ENCODE measurements at regions not wholly inside any gene's neighbourhood (a gene's known extent, or its start where the extent isn't known, plus 50 kb on each side); places are given as distances from the start of the nearest gene placed in this dataset.

GRCh38 chr4:131978120-131978519, 1171.0 kb upstream of the PCDH10 start:
- no peak for TF ChIP-seq POLR2A (IDR thresholded peaks at IDR 0.05)
- TF ChIP-seq POLR2AphosphoS5 (IDR thresholded peaks at IDR 0.05), result no peak
- no peak for TF ChIP-seq CTCF (IDR thresholded peaks at IDR 0.05)
- H3K27me3 ChIP-seq, result no peaks in the 10 kb centered on the region
- no peaks in the 10 kb centered on the region for H3K36me3 ChIP-seq
- in situ Hi-C loops (cut with MboI; ENCODE audit: low pct_ligation_motif_present in 1 of 4, low pct_unique_long_range_greater_than_20kb in 1 of 4, low sequenced_read_pairs in 3 of 4) (no loop called here), intact Hi-C loops (cut with DNase I; ENCODE audit: low total_unique reads) (no loop called here)
- no peak overlapping the region for H3K4me3 ChIP-seq
- H3K4me1 ChIP-seq, result no peaks in the 10 kb centered on the region
- no peak overlapping the region for H3K27ac ChIP-seq
- peaks cover 4 to 9% of the 10 kb centered on the region in 2 donors for H3K9me3 ChIP-seq
- no peak for DNase-seq
- WGBS, 2 donors (ENCODE audit: low coverage in 1 of 2), result 92% methylated on average over 18 of the region's 18 CpGs; no CpG with 5 or more reads in 1 of the 2 donors

GRCh38 chr4:131989576-131989975, 1159.5 kb upstream of the PCDH10 start:
- Histone ChIP-seq H3K36me3 (no peaks in the 10 kb centered on the region), H3K4me1 (no peaks in the 10 kb centered on the region), H3K27ac (no peak overlapping the region), H3K9me3 (no peaks in the 10 kb centered on the region), H3K27me3 (no peaks in the 10 kb centered on the region), H3K4me3 (no peak overlapping the region)
- DNase-seq, result no peak
- intact Hi-C loops (cut with DNase I; ENCODE audit: low total_unique reads) (no loop called here), in situ Hi-C loops (cut with MboI; ENCODE audit: low pct_ligation_motif_present in 1 of 4, low pct_unique_long_range_greater_than_20kb in 1 of 4, low sequenced_read_pairs in 3 of 4) (no loop called here)
- WGBS, 2 donors (ENCODE audit: low coverage in 1 of 2), result 44 to 47% methylated on average over 3 to 4 of the region's 4 CpGs
- TF ChIP-seq CTCF (IDR thresholded peaks at IDR 0.05) (no peak), EP300 (IDR thresholded peaks at IDR 0.05; ENCODE audit: low read depth) (no peak), POLR2AphosphoS5 (IDR thresholded peaks at IDR 0.05) (no peak), POLR2A (IDR thresholded peaks at IDR 0.05) (no peak)

GRCh38 chr4:132001542-132001941, 1147.6 kb upstream of the PCDH10 start:
- no peak overlapping the region for H3K4me3 ChIP-seq
- no peaks in the 10 kb centered on the region for H3K36me3 ChIP-seq
- no peak for DNase-seq
- TF ChIP-seq POLR2AphosphoS5 (IDR thresholded peaks at IDR 0.05) (no peak), CTCF (IDR thresholded peaks at IDR 0.05) (no peak), EP300 (IDR thresholded peaks at IDR 0.05; ENCODE audit: low read depth) (no peak), POLR2A (IDR thresholded peaks at IDR 0.05) (no peak)
- 64 to 73% methylated on average over 4 of the region's 4 CpGs for WGBS, 2 donors (ENCODE audit: low coverage in 1 of 2)
- H3K27ac ChIP-seq, result no peak overlapping the region
- in situ Hi-C loops (cut with MboI; ENCODE audit: low pct_ligation_motif_present in 1 of 4, low pct_unique_long_range_greater_than_20kb in 1 of 4, low sequenced_read_pairs in 3 of 4) (no loop called here), intact Hi-C loops (cut with DNase I; ENCODE audit: low total_unique reads) (no loop called here)
- H3K9me3 ChIP-seq, result no peaks in the 10 kb centered on the region
- H3K27me3 ChIP-seq, result no peaks in the 10 kb centered on the region
- H3K4me1 ChIP-seq, result no peaks in the 10 kb centered on the region

GRCh38 chr4:132003593-132003992, 1145.5 kb upstream of the PCDH10 start:
- intact Hi-C loops (cut with DNase I; ENCODE audit: low total_unique reads) (no loop called here), in situ Hi-C loops (cut with MboI; ENCODE audit: low pct_ligation_motif_present in 1 of 4, low pct_unique_long_range_greater_than_20kb in 1 of 4, low sequenced_read_pairs in 3 of 4) (no loop called here)
- H3K4me1 ChIP-seq, result no peaks in the 10 kb centered on the region

More at GRCh38 chr4:132003593-132003992, 1145.5 kb upstream of the PCDH10 start:
- WGBS, 2 donors (ENCODE audit: low coverage in 1 of 2), result 68 to 75% methylated on average over 2 of the region's 2 CpGs
- no peak for DNase-seq
- Histone ChIP-seq H3K27ac (no peak overlapping the region), H3K4me3 (no peak overlapping the region), H3K9me3 (no peaks in the 10 kb centered on the region), H3K36me3 (no peaks in the 10 kb centered on the region), H3K27me3 (no peaks in the 10 kb centered on the region)
- TF ChIP-seq CTCF (IDR thresholded peaks at IDR 0.05) (no peak), POLR2AphosphoS5 (IDR thresholded peaks at IDR 0.05) (no peak), EP300 (IDR thresholded peaks at IDR 0.05; ENCODE audit: low read depth) (no peak), POLR2A (IDR thresholded peaks at IDR 0.05) (no peak)
